ENCODE measurements at regions not wholly inside any gene's neighbourhood (a gene's known extent, or its start where the extent isn't known, plus 50 kb on each side); places are given as distances from the start of the nearest gene placed in this dataset.

DNA sequence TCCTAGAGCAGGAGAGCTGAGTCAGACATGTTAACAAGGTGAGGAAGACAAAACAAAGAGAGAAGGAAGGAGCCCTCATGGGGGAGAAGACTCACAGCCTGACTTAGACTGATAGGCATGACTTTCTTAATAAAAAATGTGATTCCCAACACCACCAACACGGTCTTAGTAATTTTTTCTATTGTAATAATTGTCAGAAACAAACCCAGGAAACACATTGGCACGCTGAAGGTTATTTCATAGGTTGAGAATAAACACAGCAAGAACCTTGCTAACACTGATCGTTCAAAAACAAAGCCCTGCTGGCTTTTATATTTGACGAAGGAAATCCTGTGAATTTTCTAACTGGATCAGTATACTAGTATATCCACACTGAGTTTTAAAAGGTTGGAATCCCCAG is 286.8 kb downstream of the HACE1 start (continued):
- TF ChIP-seq, protein P1, sequence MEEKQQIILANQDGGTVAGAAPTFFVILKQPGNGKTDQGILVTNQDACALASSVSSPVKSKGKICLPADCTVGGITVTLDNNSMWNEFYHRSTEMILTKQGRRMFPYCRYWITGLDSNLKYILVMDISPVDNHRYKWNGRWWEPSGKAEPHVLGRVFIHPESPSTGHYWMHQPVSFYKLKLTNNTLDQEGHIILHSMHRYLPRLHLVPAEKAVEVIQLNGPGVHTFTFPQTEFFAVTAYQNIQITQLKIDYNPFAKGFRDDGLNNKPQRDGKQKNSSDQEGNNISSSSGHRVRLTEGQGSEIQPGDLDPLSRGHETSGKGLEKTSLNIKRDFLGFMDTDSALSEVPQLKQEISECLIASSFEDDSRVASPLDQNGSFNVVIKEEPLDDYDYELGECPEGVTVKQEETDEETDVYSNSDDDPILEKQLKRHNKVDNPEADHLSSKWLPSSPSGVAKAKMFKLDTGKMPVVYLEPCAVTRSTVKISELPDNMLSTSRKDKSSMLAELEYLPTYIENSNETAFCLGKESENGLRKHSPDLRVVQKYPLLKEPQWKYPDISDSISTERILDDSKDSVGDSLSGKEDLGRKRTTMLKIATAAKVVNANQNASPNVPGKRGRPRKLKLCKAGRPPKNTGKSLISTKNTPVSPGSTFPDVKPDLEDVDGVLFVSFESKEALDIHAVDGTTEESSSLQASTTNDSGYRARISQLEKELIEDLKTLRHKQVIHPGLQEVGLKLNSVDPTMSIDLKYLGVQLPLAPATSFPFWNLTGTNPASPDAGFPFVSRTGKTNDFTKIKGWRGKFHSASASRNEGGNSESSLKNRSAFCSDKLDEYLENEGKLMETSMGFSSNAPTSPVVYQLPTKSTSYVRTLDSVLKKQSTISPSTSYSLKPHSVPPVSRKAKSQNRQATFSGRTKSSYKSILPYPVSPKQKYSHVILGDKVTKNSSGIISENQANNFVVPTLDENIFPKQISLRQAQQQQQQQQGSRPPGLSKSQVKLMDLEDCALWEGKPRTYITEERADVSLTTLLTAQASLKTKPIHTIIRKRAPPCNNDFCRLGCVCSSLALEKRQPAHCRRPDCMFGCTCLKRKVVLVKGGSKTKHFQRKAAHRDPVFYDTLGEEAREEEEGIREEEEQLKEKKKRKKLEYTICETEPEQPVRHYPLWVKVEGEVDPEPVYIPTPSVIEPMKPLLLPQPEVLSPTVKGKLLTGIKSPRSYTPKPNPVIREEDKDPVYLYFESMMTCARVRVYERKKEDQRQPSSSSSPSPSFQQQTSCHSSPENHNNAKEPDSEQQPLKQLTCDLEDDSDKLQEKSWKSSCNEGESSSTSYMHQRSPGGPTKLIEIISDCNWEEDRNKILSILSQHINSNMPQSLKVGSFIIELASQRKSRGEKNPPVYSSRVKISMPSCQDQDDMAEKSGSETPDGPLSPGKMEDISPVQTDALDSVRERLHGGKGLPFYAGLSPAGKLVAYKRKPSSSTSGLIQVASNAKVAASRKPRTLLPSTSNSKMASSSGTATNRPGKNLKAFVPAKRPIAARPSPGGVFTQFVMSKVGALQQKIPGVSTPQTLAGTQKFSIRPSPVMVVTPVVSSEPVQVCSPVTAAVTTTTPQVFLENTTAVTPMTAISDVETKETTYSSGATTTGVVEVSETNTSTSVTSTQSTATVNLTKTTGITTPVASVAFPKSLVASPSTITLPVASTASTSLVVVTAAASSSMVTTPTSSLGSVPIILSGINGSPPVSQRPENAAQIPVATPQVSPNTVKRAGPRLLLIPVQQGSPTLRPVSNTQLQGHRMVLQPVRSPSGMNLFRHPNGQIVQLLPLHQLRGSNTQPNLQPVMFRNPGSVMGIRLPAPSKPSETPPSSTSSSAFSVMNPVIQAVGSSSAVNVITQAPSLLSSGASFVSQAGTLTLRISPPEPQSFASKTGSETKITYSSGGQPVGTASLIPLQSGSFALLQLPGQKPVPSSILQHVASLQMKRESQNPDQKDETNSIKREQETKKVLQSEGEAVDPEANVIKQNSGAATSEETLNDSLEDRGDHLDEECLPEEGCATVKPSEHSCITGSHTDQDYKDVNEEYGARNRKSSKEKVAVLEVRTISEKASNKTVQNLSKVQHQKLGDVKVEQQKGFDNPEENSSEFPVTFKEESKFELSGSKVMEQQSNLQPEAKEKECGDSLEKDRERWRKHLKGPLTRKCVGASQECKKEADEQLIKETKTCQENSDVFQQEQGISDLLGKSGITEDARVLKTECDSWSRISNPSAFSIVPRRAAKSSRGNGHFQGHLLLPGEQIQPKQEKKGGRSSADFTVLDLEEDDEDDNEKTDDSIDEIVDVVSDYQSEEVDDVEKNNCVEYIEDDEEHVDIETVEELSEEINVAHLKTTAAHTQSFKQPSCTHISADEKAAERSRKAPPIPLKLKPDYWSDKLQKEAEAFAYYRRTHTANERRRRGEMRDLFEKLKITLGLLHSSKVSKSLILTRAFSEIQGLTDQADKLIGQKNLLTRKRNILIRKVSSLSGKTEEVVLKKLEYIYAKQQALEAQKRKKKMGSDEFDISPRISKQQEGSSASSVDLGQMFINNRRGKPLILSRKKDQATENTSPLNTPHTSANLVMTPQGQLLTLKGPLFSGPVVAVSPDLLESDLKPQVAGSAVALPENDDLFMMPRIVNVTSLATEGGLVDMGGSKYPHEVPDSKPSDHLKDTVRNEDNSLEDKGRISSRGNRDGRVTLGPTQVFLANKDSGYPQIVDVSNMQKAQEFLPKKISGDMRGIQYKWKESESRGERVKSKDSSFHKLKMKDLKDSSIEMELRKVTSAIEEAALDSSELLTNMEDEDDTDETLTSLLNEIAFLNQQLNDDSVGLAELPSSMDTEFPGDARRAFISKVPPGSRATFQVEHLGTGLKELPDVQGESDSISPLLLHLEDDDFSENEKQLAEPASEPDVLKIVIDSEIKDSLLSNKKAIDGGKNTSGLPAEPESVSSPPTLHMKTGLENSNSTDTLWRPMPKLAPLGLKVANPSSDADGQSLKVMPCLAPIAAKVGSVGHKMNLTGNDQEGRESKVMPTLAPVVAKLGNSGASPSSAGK (IDR thresholded peaks at IDR 0.05): no peak
- TF ChIP-seq, protein P2, sequence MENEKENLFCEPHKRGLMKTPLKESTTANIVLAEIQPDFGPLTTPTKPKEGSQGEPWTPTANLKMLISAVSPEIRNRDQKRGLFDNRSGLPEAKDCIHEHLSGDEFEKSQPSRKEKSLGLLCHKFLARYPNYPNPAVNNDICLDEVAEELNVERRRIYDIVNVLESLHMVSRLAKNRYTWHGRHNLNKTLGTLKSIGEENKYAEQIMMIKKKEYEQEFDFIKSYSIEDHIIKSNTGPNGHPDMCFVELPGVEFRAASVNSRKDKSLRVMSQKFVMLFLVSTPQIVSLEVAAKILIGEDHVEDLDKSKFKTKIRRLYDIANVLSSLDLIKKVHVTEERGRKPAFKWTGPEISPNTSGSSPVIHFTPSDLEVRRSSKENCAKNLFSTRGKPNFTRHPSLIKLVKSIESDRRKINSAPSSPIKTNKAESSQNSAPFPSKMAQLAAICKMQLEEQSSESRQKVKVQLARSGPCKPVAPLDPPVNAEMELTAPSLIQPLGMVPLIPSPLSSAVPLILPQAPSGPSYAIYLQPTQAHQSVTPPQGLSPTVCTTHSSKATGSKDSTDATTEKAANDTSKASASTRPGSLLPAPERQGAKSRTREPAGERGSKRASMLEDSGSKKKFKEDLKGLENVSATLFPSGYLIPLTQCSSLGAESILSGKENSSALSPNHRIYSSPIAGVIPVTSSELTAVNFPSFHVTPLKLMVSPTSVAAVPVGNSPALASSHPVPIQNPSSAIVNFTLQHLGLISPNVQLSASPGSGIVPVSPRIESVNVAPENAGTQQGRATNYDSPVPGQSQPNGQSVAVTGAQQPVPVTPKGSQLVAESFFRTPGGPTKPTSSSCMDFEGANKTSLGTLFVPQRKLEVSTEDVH (IDR thresholded peaks at IDR 0.05; ENCODE audit: low read depth, partially characterized antibody): no peak
